IPS-20b (cell line): ENCODE measurements at regions not wholly inside any gene's neighbourhood (a gene's known extent, or its start where the extent isn't known, plus 50 kb on each side); places are given as distances from the start of the nearest gene placed in this dataset.

ENCODE experiments used
- H3K27ac ChIP-seq: one replicate; pipeline ENCODE4 v1.5.1; 2013; ENCODE audit warnings: low read length
- H3K27me3 ChIP-seq: 2 replicates; pipeline ENCODE4 v1.6.1; 2013; ENCODE audit warnings: mild to moderate bottlenecking, low read length, inconsistent platforms; ENCODE audit not compliant: insufficient read depth
- H3K36me3 ChIP-seq: 2 replicates; pipeline ENCODE4 v1.6.1; 2013; ENCODE audit warnings: low read depth, mild to moderate bottlenecking, inconsistent platforms, low read length, moderate library complexity; ENCODE audit not compliant: insufficient read depth
- H3K4me1 ChIP-seq: 2 replicates; pipeline ENCODE4 v1.6.1; 2013; ENCODE audit warnings: mild to moderate bottlenecking, control low read depth, inconsistent platforms, low read length, moderate library complexity; ENCODE audit not compliant: insufficient read depth
- H3K4me3 ChIP-seq: 2 replicates; pipeline ENCODE4 v1.5.1; 2013; ENCODE audit warnings: mild to moderate bottlenecking, low read length, inconsistent platforms
- H3K9ac ChIP-seq: 2 replicates; pipeline ENCODE4 v1.6.1; 2013; ENCODE audit warnings: low read depth, mild to moderate bottlenecking, inconsistent platforms, low read length, moderate library complexity
- H3K9me3 ChIP-seq: 2 replicates; pipeline ENCODE4 v1.6.1; 2013; ENCODE audit warnings: mild to moderate bottlenecking, low read depth, low read length, inconsistent platforms; ENCODE audit not compliant: insufficient read depth

DNA sequence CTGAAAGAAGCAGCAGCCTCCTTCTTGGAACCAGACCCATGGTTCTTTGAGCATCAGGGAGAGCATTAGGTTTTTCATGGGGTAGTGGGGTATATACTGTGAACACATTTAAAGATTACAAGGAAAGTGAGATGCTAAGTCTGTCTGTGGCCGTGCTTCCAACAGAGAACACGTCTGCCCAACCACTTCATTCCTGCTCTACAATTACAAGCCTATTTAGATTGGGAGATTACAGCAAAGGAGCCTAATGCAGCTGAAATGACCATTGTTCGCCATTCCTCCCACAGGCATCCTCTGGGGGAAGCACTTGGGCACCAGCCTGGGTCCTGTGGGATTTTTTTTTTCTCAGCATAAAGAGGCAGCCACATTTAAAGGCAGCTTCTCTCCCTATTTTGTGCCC is 536.4 kb downstream of the XPNPEP1 start:
- Histone ChIP-seq H3K27ac (no peak overlapping the region), H3K4me3 (no peak overlapping the region), H3K9me3 (no peaks in the 10 kb centered on the region), H3K4me1 (no peaks in the 10 kb centered on the region), H3K27me3 (no peaks in the 10 kb centered on the region), H3K9ac (no peak overlapping the region), H3K36me3 (no peaks in the 10 kb centered on the region)

DNA sequence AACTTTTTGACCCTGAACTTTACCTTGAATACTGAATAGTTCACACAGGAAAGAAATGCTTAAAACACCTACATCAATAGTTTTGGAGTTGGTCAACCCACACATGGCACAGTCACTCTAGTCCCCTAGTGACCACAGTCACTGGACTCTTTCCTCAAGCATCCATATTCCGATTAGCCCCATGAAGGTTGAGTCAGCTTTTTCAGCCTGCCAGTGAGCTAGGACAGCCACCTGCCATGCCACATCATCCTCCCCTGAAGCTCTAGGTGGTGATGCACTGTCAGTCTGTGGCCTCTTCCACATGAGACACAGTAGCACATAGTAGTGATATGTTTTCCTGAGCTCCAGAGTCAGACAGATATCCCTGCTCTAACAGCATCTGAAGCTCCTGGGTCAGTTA is 537.2 kb downstream of the XPNPEP1 start:
- Histone ChIP-seq H3K9me3 (no peaks in the 10 kb centered on the region), H3K4me3 (no peak overlapping the region), H3K27ac (no peak overlapping the region), H3K36me3 (no peaks in the 10 kb centered on the region), H3K27me3 (no peaks in the 10 kb centered on the region), H3K9ac (no peak overlapping the region), H3K4me1 (no peaks in the 10 kb centered on the region)

- Histone ChIP-seq H3K27ac (no peak overlapping the region), H3K36me3 (no peaks in the 10 kb centered on the region)
These were observed 544.1 kb downstream of the XPNPEP1 start for GRCh38 chr10:109379186-109379585.

GRCh38 chr10:109374215-109374614 is 549.1 kb downstream of the XPNPEP1 start:
- H3K9ac ChIP-seq: no peak overlapping the region
- H3K27ac ChIP-seq: no peak overlapping the region
- no peaks in the 10 kb centered on the region for H3K27me3 ChIP-seq
- H3K4me1 ChIP-seq: no peaks in the 10 kb centered on the region
- H3K9me3 ChIP-seq: no peaks in the 10 kb centered on the region
- H3K4me3 ChIP-seq: no peak overlapping the region
- H3K36me3 ChIP-seq: no peaks in the 10 kb centered on the region

More at GRCh38 chr10:109379186-109379585, 544.1 kb downstream of the XPNPEP1 start:
- H3K9me3 ChIP-seq: no peaks in the 10 kb centered on the region
- no peaks in the 10 kb centered on the region for H3K27me3 ChIP-seq
- H3K9ac ChIP-seq: no peak overlapping the region
- no peak overlapping the region for H3K4me3 ChIP-seq
- no peaks in the 10 kb centered on the region for H3K4me1 ChIP-seq

DNA sequence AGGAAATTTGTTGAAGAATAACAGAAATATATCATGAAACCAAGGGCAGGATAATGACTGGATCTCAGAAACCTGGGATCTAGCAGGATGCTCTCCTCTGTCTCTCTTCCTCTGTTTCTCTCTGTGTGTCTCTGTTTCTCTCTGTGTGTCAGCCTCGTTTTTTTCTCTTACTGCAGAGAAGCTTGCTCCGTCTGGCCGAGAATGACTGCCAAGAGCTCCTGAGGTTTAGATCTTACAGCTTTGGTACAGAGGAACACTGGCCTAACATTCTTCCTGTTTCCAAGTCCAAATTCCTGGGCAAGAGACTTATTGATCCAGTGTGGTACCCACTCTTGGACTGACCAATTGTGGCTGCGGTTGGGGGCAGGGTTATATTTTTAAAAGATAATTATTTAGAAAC is 564.0 kb downstream of the XPNPEP1 start:
- no peak overlapping the region for H3K4me3 ChIP-seq
- H3K27ac ChIP-seq: no peak overlapping the region
- H3K36me3 ChIP-seq: no peaks in the 10 kb centered on the region
- no peaks in the 10 kb centered on the region for H3K27me3 ChIP-seq
- H3K9me3 ChIP-seq: no peaks in the 10 kb centered on the region
- H3K9ac ChIP-seq: no peak overlapping the region
- H3K4me1 ChIP-seq: no peaks in the 10 kb centered on the region

- Histone ChIP-seq H3K27ac (no peak overlapping the region), H3K9ac (no peak overlapping the region), H3K36me3 (no peaks in the 10 kb centered on the region), H3K4me3 (no peak overlapping the region), H3K9me3 (no peaks in the 10 kb centered on the region), H3K27me3 (no peaks in the 10 kb centered on the region), H3K4me1 (no peaks in the 10 kb centered on the region)
These were observed 565.0 kb downstream of the XPNPEP1 start for GRCh38 chr10:109358325-109358724.

DNA sequence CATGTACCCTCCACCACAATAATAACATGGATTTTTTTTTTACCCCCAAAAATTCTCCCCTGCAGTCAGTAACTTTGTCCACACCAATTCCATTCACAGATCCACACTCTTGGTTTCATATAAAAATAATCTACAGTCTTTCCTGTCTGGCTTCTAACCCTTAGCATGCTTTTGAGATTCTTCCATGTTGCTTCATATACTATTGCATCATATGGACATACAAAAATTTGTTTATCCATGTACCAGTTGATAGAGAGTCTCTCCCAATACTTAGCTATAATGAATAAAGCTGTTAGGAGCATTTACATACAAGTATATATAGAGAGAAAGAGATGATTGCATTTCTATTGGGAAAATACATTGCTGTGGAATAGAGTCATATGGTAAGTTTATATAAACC is 575.0 kb downstream of the XPNPEP1 start:
- Histone ChIP-seq H3K27me3 (no peaks in the 10 kb centered on the region), H3K4me3 (no peak overlapping the region), H3K36me3 (no peaks in the 10 kb centered on the region), H3K9me3 (peaks cover 5% of the 10 kb centered on the region; the same call in 1 of the 2 replicates), H3K27ac (no peak overlapping the region), H3K9ac (no peak overlapping the region), H3K4me1 (no peaks in the 10 kb centered on the region)

DNA sequence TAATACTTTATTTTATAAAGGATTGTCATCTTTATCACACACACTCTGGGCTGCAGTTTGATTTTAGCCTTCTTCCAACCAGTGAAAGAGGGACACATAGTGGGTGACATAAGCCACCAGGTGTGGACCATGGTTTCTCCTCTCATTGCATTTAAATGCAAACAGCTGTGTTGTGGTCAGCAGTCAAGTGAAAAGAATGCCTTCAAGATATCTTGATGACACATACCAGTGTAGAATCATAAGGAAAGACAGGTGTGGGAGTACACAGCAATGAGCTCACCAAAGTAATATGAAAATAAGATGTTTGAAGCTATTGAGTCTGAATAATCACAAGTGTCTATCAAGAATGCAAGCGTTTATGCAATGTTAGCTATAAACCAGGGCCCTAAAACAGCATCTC is 580.0 kb downstream of the XPNPEP1 start:
- no peaks in the 10 kb centered on the region for H3K27me3 ChIP-seq
- H3K4me1 ChIP-seq: no peaks in the 10 kb centered on the region
- H3K9ac ChIP-seq: no peak overlapping the region
- no peaks in the 10 kb centered on the region for H3K36me3 ChIP-seq
- H3K27ac ChIP-seq: no peak overlapping the region
- no peak overlapping the region for H3K4me3 ChIP-seq
- no peaks in the 10 kb centered on the region for H3K9me3 ChIP-seq

GRCh38 chr10:109341986-109342385 is 581.3 kb downstream of the XPNPEP1 start:
- H3K4me1 ChIP-seq: no peaks in the 10 kb centered on the region
- H3K4me3 ChIP-seq: no peak overlapping the region
- H3K27me3 ChIP-seq: no peaks in the 10 kb centered on the region
- no peaks in the 10 kb centered on the region for H3K36me3 ChIP-seq
- H3K9ac ChIP-seq: no peak overlapping the region
- H3K27ac ChIP-seq: no peak overlapping the region
- H3K9me3 ChIP-seq: no peaks in the 10 kb centered on the region

DNA sequence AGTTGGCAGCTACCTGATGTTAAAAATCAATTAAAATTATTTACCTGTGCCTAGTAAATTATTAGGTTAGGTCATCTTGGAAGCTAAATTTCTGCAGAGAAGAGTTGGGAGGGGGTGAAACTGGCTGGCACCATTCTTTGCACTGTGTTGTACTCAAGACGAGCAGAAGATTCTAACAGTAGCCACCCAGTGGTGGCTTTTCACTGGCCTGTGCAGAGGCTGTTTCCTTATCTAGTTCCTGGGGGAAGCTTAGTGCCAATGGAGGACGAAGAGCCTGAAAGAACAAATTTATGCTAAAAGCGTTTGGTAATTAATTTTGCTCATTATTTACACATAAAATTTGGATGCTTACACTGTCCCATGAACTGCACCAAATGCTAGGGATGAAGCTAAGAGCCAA is 595.3 kb downstream of the XPNPEP1 start:
- H3K4me3 ChIP-seq: no peak overlapping the region
- H3K4me1 ChIP-seq: no peaks in the 10 kb centered on the region
- no peaks in the 10 kb centered on the region for H3K27me3 ChIP-seq
- H3K27ac ChIP-seq: no peak overlapping the region
- no peaks in the 10 kb centered on the region for H3K9me3 ChIP-seq
- H3K9ac ChIP-seq: no peak overlapping the region
- H3K36me3 ChIP-seq: no peaks in the 10 kb centered on the region

DNA sequence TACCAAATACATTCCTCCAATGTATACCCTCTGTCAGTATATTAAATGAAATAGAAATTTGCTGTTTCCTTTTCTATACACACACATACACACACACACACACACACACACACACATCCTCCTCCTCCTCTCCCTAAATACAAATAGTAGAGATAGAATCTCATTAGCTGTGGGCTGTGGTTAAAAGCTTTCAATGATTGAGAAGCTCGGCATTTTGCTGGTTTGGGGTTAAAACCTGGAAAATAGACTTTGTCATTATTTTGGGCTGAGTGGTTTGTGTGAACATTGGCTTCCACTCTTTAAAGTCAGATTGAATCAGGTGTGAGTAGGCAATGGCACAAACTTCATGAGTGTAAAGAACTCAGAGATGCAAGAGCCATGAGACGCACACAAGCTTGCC is 596.0 kb downstream of the XPNPEP1 start:
- H3K4me3 ChIP-seq: no peak overlapping the region

DNA sequence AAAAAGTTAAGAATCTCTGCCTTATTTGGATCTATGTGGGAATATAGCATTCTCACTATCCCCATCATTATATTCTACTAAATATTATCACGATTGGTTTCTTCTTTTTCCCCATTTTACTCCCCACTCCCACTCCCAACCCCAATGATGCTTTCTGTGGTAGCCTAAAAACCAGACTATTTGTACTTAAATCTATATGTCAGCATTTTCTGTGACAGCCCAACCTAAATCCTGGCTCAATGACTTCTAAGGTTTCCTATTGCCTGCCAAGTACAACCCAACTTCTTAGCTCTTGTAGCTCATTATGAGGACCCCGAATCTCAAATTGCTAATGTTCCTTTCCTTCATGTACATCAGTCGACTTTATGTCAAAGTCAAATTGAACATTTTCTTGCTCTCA is 598.6 kb downstream of the XPNPEP1 start:
- H3K27me3 ChIP-seq: no peaks in the 10 kb centered on the region
- H3K27ac ChIP-seq: no peak overlapping the region
- H3K4me3 ChIP-seq: no peak overlapping the region
- no peaks in the 10 kb centered on the region for H3K36me3 ChIP-seq
- H3K9me3 ChIP-seq: no peaks in the 10 kb centered on the region
- H3K4me1 ChIP-seq: no peaks in the 10 kb centered on the region
- H3K9ac ChIP-seq: no peak overlapping the region

More for the DNA sequence above, 596.0 kb downstream of the XPNPEP1 start:
- no peak overlapping the region for H3K27ac ChIP-seq
- no peaks in the 10 kb centered on the region for H3K27me3 ChIP-seq
- no peaks in the 10 kb centered on the region for H3K4me1 ChIP-seq
- no peaks in the 10 kb centered on the region for H3K9me3 ChIP-seq
- H3K9ac ChIP-seq: no peak overlapping the region
- H3K36me3 ChIP-seq: no peaks in the 10 kb centered on the region
